ENCODE measurements at regions not wholly inside any gene's neighbourhood (a gene's known extent, or its start where the extent isn't known, plus 50 kb on each side); places are given as distances from the start of the nearest gene placed in this dataset.

DNA sequence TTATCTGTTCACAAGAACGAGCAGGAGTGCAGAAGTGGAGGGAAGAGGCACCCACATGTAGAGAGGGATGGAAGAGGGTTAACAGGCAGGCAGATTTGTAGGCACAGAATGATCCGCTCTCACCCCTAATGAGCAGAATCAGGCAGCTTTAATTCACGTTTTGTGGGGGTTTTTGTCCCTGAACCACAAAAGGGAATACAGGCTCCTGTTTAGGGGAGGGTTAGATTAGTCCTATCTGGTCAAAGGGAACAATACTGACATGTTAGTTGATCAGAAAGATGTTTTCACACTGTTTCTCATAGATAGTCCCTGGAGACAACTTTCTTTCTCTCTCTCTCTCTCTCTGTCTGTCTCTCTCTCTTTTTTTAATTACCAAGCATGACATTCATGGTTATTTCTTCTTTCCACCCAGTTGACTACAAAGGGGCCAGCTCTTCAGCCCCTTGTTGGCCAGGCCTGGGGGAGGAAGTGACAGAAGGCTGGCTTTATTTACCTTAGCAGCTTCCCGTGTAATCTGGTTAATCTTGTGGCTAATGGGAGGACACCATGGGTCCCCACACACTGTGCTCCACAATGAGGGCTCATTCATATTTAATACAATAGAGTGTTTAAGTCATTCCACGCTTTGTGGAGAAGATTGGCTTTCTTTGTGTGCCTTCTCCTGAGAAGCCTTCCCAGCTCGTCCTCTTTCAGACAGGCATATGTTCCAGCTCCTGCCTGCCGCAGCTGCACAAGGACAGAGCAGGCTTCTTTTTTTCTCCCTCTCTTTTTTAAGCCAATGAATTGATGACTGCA, 958.8 kb downstream of the TFAP2A start:
- Histone ChIP-seq H3K9me3 (ENCODE audit: control insufficient read depth in 4 of 4, low read length in 3 of 4) (no peaks in the 10 kb centered on the region), H3K27me3 (ENCODE audit: control insufficient read depth in 4 of 4, insufficient read depth in 4 of 4, low read length in 3 of 4) (peaks cover 0 to 6% (median 2%) of the 10 kb centered on the region in 4 donors), H3K9ac (ENCODE audit: low read depth in 1 of 2, low read length in 2 of 2) (no peak overlapping the region), H3K27ac (ENCODE audit: low read depth in 1 of 2, low read length in 2 of 2) (no peak overlapping the region), H3K4me3 (ENCODE audit: low read depth in 1 of 3, low read length in 3 of 3) (no peak overlapping the region), H3K4me1 (ENCODE audit: control insufficient read depth in 4 of 4, insufficient read depth in 4 of 4, low read length in 3 of 4) (no peaks in the 10 kb centered on the region), H3K36me3 (ENCODE audit: control insufficient read depth in 4 of 4, insufficient read depth in 3 of 4, low read depth in 1 of 4, low read length in 3 of 4) (peaks cover 0 to 2% (median 0%) of the 10 kb centered on the region in 4 donors)
- no peak for DNase-seq (ENCODE audit: low spot score)
- no peak for TF ChIP-seq FOXA1 (IDR thresholded peaks at IDR 0.05)
- TF ChIP-seq TAF1 (conservative IDR thresholded peaks at IDR 0.05) = no peak
- no peak for TF ChIP-seq JUND (IDR thresholded peaks at IDR 0.05)
- TF ChIP-seq, protein P1, sequence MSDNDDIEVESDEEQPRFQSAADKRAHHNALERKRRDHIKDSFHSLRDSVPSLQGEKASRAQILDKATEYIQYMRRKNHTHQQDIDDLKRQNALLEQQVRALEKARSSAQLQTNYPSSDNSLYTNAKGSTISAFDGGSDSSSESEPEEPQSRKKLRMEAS (IDR thresholded peaks at IDR 0.05) = no peak
- TF ChIP-seq, protein P2, sequence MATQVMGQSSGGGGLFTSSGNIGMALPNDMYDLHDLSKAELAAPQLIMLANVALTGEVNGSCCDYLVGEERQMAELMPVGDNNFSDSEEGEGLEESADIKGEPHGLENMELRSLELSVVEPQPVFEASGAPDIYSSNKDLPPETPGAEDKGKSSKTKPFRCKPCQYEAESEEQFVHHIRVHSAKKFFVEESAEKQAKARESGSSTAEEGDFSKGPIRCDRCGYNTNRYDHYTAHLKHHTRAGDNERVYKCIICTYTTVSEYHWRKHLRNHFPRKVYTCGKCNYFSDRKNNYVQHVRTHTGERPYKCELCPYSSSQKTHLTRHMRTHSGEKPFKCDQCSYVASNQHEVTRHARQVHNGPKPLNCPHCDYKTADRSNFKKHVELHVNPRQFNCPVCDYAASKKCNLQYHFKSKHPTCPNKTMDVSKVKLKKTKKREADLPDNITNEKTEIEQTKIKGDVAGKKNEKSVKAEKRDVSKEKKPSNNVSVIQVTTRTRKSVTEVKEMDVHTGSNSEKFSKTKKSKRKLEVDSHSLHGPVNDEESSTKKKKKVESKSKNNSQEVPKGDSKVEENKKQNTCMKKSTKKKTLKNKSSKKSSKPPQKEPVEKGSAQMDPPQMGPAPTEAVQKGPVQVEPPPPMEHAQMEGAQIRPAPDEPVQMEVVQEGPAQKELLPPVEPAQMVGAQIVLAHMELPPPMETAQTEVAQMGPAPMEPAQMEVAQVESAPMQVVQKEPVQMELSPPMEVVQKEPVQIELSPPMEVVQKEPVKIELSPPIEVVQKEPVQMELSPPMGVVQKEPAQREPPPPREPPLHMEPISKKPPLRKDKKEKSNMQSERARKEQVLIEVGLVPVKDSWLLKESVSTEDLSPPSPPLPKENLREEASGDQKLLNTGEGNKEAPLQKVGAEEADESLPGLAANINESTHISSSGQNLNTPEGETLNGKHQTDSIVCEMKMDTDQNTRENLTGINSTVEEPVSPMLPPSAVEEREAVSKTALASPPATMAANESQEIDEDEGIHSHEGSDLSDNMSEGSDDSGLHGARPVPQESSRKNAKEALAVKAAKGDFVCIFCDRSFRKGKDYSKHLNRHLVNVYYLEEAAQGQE (IDR thresholded peaks at IDR 0.05) = no peak
- TF ChIP-seq, protein P3, sequence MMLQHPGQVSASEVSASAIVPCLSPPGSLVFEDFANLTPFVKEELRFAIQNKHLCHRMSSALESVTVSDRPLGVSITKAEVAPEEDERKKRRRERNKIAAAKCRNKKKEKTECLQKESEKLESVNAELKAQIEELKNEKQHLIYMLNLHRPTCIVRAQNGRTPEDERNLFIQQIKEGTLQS (IDR thresholded peaks at IDR 0.05) = no peak
- no peak for TF ChIP-seq EGR1 (IDR thresholded peaks at IDR 0.05; ENCODE audit: low read depth in 2 of 2)
- TF ChIP-seq HNF4G (IDR thresholded peaks at IDR 0.05) = no peak
- no peak for TF ChIP-seq RAD21 (IDR thresholded peaks at IDR 0.05)
- no peak for TF ChIP-seq RXRA (IDR thresholded peaks at IDR 0.05)
- TF ChIP-seq ZBTB33 (IDR thresholded peaks at IDR 0.05) = no peak
- WGBS = 23% methylated on average over 7 of the region's 7 CpGs

DNA sequence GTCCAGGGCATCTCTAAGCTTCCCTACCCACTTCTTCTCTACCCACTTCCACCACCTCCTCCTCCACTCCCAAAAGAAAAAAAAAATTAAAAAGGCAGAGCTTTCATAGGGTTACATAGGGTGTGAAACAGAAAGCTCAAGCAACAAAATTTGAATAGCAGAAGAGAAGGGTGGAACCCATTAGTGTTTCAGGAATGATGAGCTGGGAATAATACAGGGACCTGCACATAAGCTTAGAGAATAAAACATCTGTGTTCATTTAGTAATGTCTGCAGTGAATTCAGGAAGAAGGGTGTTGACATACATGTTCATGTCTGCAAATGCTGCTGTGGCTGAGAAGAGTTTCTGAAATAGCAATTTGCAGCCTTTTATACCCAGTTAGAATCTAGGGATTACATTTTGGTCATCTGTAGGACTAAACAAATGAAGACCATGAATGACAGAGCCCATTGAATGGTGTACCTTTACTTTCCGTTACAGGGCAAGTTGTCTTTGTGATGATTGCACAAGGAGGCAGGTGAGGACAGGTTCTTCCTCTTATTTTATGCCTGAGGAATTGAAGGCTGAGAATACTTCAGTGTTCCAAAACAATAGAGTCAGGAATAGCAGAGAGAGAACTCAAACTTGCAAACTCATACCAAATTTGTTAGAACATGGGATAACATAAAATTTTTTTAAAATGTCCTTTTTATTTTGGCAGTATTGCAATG, 975.1 kb downstream of the TFAP2A start:
- no peak for DNase-seq (ENCODE audit: low spot score)
- WGBS = 82% methylated on average over 1 of the region's 1 CpG
- H3K27ac ChIP-seq (ENCODE audit: low read depth in 1 of 2, low read length in 2 of 2) = no peak overlapping the region
- TF ChIP-seq SP1 (IDR thresholded peaks at IDR 0.05) = no peak
- TF ChIP-seq, protein P4, sequence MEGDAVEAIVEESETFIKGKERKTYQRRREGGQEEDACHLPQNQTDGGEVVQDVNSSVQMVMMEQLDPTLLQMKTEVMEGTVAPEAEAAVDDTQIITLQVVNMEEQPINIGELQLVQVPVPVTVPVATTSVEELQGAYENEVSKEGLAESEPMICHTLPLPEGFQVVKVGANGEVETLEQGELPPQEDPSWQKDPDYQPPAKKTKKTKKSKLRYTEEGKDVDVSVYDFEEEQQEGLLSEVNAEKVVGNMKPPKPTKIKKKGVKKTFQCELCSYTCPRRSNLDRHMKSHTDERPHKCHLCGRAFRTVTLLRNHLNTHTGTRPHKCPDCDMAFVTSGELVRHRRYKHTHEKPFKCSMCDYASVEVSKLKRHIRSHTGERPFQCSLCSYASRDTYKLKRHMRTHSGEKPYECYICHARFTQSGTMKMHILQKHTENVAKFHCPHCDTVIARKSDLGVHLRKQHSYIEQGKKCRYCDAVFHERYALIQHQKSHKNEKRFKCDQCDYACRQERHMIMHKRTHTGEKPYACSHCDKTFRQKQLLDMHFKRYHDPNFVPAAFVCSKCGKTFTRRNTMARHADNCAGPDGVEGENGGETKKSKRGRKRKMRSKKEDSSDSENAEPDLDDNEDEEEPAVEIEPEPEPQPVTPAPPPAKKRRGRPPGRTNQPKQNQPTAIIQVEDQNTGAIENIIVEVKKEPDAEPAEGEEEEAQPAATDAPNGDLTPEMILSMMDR (IDR thresholded peaks at IDR 0.05; ENCODE audit: low read depth, low read length, missing input control) = no peak
- TF ChIP-seq HNF4G (IDR thresholded peaks at IDR 0.05) = no peak
- no peak for TF ChIP-seq ZBTB33 (IDR thresholded peaks at IDR 0.05)
- TF ChIP-seq FOXA1 (IDR thresholded peaks at IDR 0.05) = no peak
- H3K9me3 ChIP-seq (ENCODE audit: control insufficient read depth in 4 of 4, low read length in 3 of 4) = no peaks in the 10 kb centered on the region
- H3K36me3 ChIP-seq (ENCODE audit: control insufficient read depth in 4 of 4, insufficient read depth in 3 of 4, low read depth in 1 of 4, low read length in 3 of 4) = no peaks in the 10 kb centered on the region
- no peak overlapping the region for H3K4me3 ChIP-seq (ENCODE audit: low read depth in 1 of 3, low read length in 3 of 3)
- H3K9ac ChIP-seq (ENCODE audit: low read depth in 1 of 2, low read length in 2 of 2) = no peak overlapping the region
- peaks cover 0 to 3% (median 0%) of the 10 kb centered on the region in 4 donors for H3K27me3 ChIP-seq (ENCODE audit: control insufficient read depth in 4 of 4, insufficient read depth in 4 of 4, low read length in 3 of 4)
- H3K4me1 ChIP-seq (ENCODE audit: control insufficient read depth in 4 of 4, insufficient read depth in 4 of 4, low read length in 3 of 4) = no peaks in the 10 kb centered on the region

Data from liver (tissue), 8 donors.